ENCODE measurements at regions not wholly inside any gene's neighbourhood (a gene's known extent, or its start where the extent isn't known, plus 50 kb on each side); places are given as distances from the start of the nearest gene placed in this dataset.

DNA sequence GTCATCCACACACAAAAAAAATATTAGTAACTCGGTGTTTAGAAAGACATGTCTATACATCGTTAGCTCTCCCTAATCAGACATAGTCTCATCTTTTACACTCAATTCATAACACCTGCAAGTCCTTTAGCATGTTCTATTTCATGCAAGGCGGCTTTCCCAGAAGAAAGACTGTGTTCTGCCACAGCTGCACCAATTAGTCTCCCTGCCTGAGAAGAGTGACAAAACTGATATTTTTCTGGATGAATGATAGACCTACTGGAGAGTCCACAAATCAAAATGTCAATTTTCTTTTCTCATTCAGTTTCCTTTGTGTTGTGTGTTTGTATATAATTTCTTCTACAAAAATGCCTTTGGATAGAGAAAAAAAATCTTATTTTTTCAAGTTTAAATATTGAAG lies 435.8 kb upstream of the EPHA3 start:
- TF ChIP-seq, protein P1, sequence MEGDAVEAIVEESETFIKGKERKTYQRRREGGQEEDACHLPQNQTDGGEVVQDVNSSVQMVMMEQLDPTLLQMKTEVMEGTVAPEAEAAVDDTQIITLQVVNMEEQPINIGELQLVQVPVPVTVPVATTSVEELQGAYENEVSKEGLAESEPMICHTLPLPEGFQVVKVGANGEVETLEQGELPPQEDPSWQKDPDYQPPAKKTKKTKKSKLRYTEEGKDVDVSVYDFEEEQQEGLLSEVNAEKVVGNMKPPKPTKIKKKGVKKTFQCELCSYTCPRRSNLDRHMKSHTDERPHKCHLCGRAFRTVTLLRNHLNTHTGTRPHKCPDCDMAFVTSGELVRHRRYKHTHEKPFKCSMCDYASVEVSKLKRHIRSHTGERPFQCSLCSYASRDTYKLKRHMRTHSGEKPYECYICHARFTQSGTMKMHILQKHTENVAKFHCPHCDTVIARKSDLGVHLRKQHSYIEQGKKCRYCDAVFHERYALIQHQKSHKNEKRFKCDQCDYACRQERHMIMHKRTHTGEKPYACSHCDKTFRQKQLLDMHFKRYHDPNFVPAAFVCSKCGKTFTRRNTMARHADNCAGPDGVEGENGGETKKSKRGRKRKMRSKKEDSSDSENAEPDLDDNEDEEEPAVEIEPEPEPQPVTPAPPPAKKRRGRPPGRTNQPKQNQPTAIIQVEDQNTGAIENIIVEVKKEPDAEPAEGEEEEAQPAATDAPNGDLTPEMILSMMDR (IDR thresholded peaks at IDR 0.05 in 4 of 5, conservative IDR thresholded peaks at IDR 0.05 in 1 of 5) = no peak
- no peak for TF ChIP-seq POLR2A (IDR thresholded peaks at IDR 0.05)
